Prostate gland (tissue), 2 donors: ENCODE measurements at regions not wholly inside any gene's neighbourhood (a gene's known extent, or its start where the extent isn't known, plus 50 kb on each side); places are given as distances from the start of the nearest gene placed in this dataset.

Experiments
- CTCF ChIP-seq, 4 experiments: fragments of 200-600 bp in 2 of 4; fragments of 450-650 bp in 2 of 4; sonication (generic) in 2 of 4; IDR thresholded peaks; 1 replicate in 3 of 4; 2 replicates in 1 of 4; pipeline ENCODE4 v1.5.1; 2016 to 2019; ENCODE audit warnings: antibody characterized with exemption in 4 of 4, mild to moderate bottlenecking in 2 of 4, moderate library complexity in 2 of 4
- POLR2A ChIP-seq: fragments of 450-650 bp; IDR thresholded peaks from one replicate; pipeline ENCODE4 v1.6.1; 2016; ENCODE audit warnings: antibody characterized with exemption, mild to moderate bottlenecking
- POLR2AphosphoS5 ChIP-seq: sonication (generic); formaldehyde crosslinking; IDR thresholded peaks from one replicate; pipeline ENCODE4 v1.6.1; 2017; ENCODE audit warnings: antibody characterized with exemption

- TF ChIP-seq CTCF (IDR thresholded peaks at IDR 0.05), result no peak
- TF ChIP-seq POLR2AphosphoS5, result no peak
- TF ChIP-seq POLR2A, result no peak
These were observed 850.3 kb upstream of the SORCS1 start for GRCh38 chr10:108014902-108015177.
